ENCODE measurements at regions not wholly inside any gene's neighbourhood (a gene's known extent, or its start where the extent isn't known, plus 50 kb on each side); places are given as distances from the start of the nearest gene placed in this dataset.
"Not testable (repeated sequence)": the region's sequence is repeated elsewhere in the genome, so short reads cannot be mapped to it uniquely, and the experiment has no call there.

GRCh38 chrX:73943693-73944562 lies 91.4 kb upstream of the XIST start:
- peak; percentile 79 for DNase-seq

GRCh38 chrX:73940893-73941470 lies 88.5 kb upstream of the XIST start:
- DNase-seq, result no peak

DNA sequence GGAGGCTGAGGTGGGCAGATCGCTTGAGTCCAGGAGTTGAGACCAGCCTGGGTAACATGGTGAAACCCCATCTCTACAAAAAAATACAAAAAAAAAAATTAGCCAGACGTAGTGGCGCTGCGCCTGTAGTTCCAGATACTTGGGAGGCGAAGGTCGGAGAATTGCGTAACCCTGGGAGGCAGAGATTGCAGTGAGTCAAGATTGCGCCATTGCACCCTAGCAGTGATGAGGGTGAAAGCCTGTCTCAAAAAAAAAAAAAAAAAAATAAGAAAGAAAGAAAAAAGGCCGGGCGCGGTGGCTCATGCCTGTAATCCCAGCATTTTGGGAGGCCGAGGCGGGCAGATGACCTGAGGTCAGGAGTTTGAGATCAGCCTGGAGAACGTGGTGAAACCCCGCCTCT lies 85.3 kb upstream of the XIST start:
- not testable (repeated sequence) for DNase-seq

GRCh38 chrX:73932522-73932921 lies 80.0 kb upstream of the XIST start:
- no peak for DNase-seq

DNA sequence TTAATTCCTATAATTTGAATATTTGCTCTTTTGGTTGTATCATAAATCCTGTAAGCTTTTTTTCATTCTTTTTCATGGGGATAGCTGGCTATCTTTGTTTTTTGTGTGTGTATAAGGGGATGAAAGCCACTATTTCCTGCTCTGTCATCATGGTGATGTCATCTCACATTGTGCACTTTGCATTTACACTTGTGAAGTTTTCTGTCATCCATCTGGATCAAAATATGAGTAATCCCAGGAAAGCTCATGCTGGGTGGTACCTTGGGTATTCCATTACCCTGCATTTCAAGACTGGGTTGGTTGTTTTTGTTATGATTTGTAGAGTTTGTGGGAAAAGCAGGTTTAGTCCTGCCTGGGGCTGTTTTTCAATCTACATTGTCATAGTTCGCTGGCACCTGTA lies 77.8 kb upstream of the XIST start:
- no peak for DNase-seq

- no peak for DNase-seq
These were observed 70.4 kb upstream of the XIST start for GRCh38 chrX:73922856-73923455.

DNA sequence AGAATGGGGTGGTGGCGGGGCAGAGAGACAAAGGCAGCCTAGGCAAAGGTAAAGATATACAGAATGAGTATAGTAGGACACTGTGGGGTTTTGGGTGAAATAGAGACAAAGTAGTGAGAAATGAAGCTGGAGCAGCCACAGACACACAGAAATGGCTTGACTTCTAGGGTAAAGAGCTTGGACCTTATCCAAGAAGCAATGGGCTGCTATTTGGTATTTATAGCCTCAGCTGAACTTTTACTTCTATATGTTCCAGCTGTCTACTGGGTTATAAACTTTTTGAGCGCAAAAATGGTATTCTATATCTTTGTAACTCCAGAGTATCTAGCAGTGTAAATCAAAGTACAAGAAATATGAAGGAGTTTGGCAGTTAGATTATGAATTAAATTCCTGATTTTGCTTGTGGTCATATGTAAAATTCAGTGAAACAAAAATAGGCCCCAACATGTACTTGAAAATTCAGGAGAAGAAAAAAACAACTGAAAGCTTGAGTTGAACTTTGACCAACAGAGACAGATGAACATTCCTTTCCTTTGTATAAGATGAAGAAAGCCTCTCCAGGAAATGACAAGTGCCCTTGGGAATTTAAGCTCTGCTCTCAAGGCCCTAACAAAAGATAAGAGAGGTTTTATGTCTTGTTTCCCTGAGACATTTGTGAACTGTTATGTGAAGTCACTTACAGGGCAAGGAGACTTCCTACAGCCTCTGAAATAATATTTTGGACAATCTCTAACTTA lies 64.6 kb upstream of the XIST start:
- DNase-seq, result no peak

- DNase-seq, result no peak
These were observed 64.0 kb upstream of the XIST start for GRCh38 chrX:73916489-73916888.

- DNase-seq, result not testable (repeated sequence)
These were observed 62.3 kb upstream of the XIST start for GRCh38 chrX:73914792-73915191.

- no peak for DNase-seq
These were observed 61.1 kb upstream of the XIST start for GRCh38 chrX:73913580-73913979.

DNA sequence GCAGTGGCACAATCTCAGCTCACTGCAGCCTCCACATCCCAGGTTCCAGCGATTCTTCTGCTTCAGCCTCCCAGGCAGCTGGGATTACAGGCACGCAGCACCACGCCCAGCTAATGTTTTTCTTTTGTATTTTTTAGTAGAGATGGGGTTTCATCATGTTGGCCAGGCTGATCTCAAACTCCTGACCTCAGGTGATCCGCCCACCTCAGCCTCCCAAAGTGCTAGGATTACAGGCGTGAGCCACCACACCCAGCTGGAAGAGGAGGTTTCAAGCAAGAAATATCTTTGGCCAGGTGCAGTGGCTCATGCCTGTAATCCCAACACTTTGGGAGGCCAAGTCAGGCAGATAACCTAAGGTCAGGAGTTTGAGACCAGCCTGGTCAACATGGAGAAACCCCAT lies 59.4 kb upstream of the XIST start:
- DNase-seq, result not testable (repeated sequence)

DNA sequence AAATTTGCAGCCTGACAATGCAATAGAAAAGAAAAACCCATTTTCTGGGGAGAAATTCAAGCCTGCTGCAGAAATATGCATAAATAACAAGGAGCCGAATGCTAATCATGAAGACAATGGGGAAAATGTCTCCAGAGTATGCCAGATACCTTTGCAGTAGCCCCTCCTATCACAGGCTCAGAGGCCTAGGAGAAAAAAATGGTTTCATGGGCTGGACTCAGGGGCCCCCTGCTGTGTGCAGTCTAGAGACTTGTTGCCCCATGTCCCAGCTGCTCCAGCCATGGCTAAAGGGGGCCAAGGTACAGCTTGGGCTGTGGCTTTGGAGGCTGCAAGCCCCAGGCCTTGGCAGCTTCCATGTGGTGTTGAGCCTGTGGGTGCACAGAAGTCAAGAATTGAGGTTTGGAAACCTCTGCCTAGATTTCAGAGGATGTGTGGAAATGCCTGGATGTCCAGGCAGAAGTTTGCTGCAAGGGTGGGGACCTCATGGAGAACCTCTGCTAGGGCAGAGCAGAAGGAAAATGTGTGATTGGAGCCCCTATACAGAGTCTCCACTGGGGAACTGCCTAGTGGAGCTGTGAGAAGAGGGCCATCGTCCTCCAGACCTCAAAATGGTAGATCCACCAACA lies 53.3 kb upstream of the XIST start:
- DNase-seq, result not testable (repeated sequence)

GRCh38 chrX:73903941-73904340 lies 51.4 kb upstream of the XIST start:
- no peak for DNase-seq
